AG10803 (cell line): ENCODE measurements at regions not wholly inside any gene's neighbourhood (a gene's known extent, or its start where the extent isn't known, plus 50 kb on each side); places are given as distances from the start of the nearest gene placed in this dataset.

Source experiments
- DNase-seq: peaks from one replicate; pipeline ENCODE4 v3.0.0; 2010; ENCODE audit warnings: low read depth
- H3K4me3 ChIP-seq: 2 replicates; pipeline ENCODE4 v1.5.1; 2011; ENCODE audit warnings: mild to moderate bottlenecking, low read length, control low read depth
- CTCF ChIP-seq: conservative IDR thresholded peaks from 2 replicates; pipeline ENCODE4 v1.5.1; 2011; ENCODE audit warnings: mild to moderate bottlenecking, low read length, control low read depth, inconsistent platforms

GRCh38 chr1:60936591-60937342, 145.6 kb upstream of the NFIA start:
- no peak for DNase-seq
- TF ChIP-seq CTCF, result no peak
- H3K4me3 ChIP-seq, result no peak overlapping the region

GRCh38 chr1:60936163-60936562, 146.2 kb upstream of the NFIA start:
- no peak for DNase-seq
- no peak for TF ChIP-seq CTCF
- no peak overlapping the region for H3K4me3 ChIP-seq

GRCh38 chr1:60935599-60936110, 146.7 kb upstream of the NFIA start:
- peak; percentile 27 for DNase-seq
- no peak overlapping the region for H3K4me3 ChIP-seq
- TF ChIP-seq CTCF, result no peak

GRCh38 chr1:60930130-60930529, 152.2 kb upstream of the NFIA start:
- DNase-seq, result no peak
- H3K4me3 ChIP-seq, result no peak overlapping the region
- TF ChIP-seq CTCF, result no peak

- no peak for TF ChIP-seq CTCF
- no peak for DNase-seq
- no peak overlapping the region for H3K4me3 ChIP-seq
These were observed 157.2 kb upstream of the NFIA start for GRCh38 chr1:60924964-60925798.

- no peak for TF ChIP-seq CTCF
- H3K4me3 ChIP-seq, result no peak overlapping the region
- no peak for DNase-seq
These were observed 158.2 kb upstream of the NFIA start for GRCh38 chr1:60924165-60924564.
